Stromal cell of bone marrow (primary cell): ENCODE measurements at regions not wholly inside any gene's neighbourhood (a gene's known extent, or its start where the extent isn't known, plus 50 kb on each side); places are given as distances from the start of the nearest gene placed in this dataset.

ENCODE experiments used
- DNase-seq: peaks from one replicate; pipeline ENCODE4 v3.0.0-alpha.2; 2012; ENCODE audit warnings: low read depth

- DNase-seq, result no peak
These were observed 358.3 kb downstream of the SHQ1 start for GRCh38 chr3:72489901-72490300.

DNA sequence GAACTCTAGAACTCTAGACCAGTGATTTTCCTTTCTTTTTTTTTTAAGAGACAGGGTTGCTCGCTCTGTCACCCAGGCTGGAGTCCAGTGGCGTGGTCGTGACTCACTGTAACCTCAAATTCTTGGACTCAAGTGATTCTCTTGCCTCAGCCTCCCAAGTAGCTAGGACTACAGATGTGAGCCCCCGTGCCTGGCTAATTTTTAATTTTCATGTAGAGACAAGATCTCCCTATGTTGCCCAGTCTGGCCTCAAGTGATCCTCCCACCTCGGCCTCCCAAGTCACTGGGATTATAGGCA is 359.6 kb downstream of the SHQ1 start:
- peak; percentile 43 for DNase-seq

DNA sequence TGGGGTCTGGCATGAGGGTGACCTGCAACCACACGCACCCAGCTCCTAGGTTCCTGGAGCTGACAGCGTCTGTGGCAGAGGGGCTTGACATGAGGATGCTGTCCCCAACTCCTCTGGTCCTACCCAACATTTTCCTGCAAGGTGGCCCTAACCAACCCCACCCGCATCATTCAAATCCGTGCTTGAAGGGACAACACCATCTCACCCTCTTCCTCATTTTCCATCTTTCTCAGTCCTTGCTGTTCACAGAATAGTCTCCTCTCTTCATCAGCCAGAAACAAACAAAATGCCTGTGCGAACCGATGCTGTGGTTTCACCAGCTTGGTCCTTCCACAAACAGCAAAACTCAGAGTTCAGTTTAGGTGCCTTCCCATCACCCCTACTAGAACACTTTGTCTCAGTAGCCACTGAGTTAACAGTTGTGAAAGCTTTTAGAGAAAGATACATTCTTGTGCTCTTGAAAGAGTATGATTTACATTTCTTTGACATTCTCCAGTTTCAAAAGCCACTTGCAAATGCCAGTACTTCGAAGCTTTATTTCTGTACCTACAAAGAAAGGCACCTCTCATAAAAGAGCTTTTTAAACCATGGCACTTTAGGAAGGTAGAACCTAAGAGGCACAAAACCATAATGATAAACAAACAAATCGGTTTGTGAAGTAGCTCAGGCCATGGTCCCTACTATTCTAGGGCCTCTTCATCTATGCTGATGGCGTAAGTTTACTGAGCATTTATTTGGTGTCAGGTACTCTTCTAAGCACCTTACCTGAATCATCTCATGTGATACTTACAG is 360.1 kb downstream of the SHQ1 start:
- DNase-seq, result no peak

- peak; percentile 54 for DNase-seq
These were observed 361.0 kb downstream of the SHQ1 start for GRCh38 chr3:72487078-72487765.

DNA sequence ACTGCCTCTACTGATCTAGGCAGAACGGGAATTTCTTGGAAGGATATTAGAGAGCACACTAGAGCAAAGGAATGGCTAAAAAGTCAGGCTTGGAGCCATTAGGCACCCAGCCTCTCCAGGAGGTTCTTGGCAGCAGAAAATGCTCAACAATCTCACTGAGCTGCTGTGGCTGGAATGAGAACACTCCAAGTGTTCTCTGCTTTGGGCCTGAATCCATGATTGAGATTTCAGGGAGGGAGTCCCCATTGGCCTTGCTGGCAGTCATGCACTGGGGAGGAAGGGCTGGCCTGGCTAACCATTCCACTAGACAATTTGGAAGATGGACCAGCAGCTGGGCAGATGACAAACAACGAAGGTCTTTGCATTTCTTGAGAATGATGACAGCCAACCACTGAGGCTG is 362.6 kb downstream of the SHQ1 start:
- DNase-seq, result no peak

DNA sequence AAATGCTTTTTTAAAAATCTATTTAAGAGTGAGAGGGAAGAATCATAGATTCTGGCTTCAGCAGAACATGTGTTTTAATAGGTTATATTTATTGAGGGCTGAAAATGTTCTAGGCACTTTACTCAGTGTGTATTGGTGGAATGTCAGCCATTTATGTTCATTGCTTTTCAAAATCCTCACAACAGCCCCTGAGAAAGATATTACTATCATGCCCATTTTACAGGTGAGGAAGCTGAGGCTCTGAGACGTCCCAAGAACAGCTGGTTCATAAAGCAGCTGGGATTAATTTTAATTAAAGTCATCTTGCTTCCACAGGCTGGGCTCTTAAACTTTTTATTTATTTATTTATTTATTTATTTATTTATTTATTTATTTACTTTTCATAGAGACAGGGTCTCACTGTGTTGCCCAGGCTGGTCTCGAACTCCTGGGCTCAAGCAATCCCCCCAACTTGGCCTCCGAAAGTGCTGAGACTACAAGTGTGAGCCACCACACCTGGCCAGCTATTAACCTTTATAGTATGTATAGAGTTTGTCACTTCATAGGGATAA is 364.6 kb downstream of the SHQ1 start:
- no peak for DNase-seq

DNA sequence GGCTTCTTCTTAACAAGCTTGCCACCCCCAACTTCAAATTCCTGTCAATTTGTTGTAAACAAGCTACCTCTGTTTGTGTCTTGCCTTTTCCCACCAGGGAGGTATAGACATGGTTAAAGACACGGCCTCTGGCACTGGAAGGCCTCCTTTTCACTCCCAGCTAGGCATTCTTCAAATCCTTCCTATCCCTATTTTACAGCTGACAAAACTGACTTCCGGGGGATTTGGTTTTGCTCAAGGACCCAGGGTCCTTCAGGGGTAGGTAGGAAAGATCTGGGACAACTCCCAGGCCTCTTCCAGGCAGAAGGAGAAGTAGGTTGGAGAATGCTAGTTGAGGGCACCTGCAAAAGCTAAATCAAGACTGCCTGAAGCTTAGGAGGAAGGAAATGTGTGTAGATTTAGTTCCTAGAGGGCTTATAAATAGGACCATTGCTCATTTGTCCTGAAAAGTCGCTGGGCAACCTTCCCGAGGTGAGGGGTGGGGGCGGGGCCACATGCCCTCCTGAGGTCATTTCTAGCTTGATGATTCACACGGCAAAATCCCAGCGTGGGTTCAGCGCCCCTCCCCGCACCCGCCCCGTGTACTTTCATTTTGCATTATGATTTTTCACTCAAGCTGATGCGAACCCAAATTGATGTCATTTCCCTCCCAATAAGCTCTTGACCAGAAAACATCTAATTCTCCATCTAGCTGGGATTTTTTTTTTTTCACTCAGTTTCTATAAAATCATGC is 365.5 kb downstream of the SHQ1 start:
- peak; percentile 67 for DNase-seq

GRCh38 chr3:72481542-72481941 is 366.7 kb downstream of the SHQ1 start:
- no peak for DNase-seq

DNA sequence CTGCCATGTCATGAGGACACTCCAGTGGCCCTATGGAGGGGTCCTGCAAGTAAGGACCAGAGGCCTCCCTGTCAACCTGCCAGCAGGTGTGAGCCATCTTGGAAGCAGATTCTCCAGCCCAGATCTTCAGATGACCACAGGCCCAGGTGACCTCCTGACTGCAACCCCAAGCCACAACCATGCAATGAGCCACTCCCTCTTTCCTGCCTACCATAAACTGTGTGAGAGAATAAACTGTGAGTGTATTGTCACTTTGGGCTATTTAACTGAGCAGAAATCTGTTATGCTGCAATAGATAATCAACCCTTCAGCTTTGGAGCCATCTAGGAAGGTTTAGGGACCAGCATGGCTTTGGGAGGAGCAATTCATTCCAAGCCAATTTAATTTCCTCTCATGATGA is 367.9 kb downstream of the SHQ1 start:
- no peak for DNase-seq

DNA sequence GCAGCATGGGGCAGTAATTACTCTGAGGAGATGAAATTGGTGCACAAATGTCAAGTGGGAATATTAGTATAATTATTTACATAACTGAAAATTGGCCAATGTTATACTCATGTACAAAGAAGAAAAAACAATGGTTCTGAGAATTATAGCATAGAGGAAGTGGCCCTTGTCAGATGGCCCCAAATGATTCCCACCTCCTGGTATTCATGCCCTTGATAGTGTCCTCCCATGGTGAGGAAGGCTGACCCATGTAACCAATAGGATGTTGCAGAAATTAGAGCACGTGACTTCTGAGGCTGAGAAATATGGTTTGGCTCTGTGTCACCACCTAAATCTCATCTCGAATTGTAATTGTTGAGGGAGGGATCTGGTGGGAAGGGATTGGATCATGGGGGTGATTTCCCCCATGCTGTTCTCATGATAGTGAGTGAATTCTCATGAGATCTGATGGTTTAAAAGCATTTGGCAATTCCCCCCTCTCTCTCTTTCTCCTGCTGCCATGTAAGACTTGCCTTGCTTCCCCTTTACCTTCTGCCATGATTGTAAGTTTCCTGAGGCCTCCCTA is 368.5 kb downstream of the SHQ1 start:
- no peak for DNase-seq

GRCh38 chr3:72476139-72476483 is 372.1 kb downstream of the SHQ1 start:
- DNase-seq, result no peak

DNA sequence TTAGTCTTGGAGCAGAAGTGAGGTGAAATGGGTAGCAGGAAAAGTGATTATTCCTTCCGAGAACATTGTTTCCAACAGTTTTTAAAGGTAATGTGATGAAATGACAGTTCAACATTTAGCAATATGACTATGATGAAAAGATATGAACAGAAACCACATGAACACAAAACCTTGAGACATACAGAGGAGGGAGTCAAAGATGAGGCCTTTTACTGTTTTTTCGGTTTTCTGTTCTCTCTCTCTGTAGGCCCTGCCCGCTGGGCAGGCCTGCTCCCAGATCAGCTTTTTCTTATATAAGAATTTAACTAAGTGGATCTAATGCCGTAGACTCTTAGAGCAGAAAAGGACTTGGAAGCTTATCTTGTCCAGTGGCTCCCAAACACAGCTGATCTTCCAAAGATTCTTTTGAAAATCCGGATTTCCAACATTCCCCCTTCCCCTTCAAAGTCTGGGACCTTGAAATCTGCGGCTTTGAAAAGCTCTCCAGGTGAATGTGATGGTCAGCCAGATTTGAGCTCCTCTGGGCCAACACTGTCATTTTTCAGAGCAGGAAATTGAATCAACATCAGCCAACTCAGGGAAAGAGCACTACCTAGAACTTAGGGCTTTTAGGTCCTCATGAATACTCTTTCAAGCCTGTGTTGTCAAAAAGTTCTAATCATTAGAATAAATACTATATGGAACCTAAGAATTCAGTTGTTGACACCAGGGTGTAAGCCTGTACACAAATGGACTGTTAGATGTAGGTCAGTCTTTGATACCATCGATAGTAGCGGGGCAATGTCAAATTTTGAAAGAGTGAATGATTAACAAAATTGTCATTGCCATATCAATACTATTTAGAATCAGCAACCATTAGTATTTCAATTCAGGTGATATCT is 372.7 kb downstream of the SHQ1 start:
- no peak for DNase-seq

DNA sequence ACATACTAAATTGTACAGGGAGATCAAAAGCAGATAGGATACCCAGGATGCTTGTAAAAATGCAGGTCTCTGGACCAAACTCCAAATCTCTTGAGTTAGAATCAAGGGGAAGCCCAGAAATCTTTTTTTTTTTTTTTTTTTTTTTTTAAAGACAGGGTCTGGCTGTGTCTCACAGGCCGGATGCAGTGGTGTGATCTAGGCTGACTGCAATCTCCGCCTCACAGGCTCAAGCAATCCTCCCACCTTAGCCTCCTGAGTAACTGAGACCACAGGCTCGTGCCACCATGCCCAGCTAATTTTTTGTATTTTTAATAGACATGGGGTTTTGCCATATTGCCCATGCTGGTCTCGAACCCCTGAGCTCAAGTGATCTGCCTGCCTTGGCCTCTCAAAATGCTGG is 373.5 kb downstream of the SHQ1 start:
- DNase-seq, result no peak

GRCh38 chr3:72473156-72473555 is 375.1 kb downstream of the SHQ1 start:
- DNase-seq, result no peak

DNA sequence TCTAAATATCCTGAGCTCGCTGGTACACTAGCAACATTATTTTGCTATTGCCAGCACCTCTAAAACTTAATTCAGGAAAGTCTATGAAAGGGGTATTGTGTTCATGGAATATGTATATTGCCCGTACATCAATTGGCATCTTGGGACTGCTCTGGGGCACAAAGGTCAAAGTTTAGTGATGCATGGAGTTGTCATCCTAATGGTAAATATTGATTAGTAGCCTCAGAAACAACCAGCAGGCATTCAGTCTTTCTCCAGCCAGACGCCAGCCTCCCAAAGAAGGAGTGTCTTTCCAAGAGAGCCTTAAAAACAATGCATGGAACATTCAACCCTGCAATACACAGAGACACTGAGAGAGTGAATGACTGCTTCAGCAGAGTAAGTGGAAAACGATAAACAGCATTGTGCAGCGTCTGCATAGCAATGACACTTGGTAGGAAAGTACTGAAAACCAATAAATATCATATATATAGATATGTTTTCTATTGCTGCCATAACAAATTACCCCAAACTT is 377.3 kb downstream of the SHQ1 start:
- no peak for DNase-seq

- no peak for DNase-seq
These were observed 382.4 kb downstream of the SHQ1 start for GRCh38 chr3:72465853-72466252.

- no peak for DNase-seq
These were observed 385.2 kb downstream of the SHQ1 start for GRCh38 chr3:72463083-72463482.

- DNase-seq, result no peak
These were observed 385.6 kb downstream of the SHQ1 start for GRCh38 chr3:72462595-72463011.

DNA sequence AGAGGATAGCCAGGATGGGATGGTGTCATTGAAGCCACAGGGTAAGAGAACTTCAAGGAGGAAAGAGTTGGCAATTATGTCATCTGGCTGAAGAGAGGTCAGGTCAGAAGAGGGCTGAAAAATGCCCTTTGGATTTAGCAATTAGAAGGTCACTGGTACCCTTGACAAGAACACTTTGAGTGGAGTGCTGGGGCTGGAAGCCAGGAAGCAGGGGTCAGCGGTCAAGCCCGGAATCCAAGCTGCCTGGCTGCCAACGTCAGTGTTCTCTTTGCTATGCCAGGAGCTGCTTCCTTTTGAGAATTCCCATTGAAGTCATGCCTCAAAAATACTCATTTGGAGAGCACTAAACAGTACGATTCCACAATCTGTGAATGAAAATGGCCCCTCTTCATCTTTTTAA is 386.5 kb downstream of the SHQ1 start:
- DNase-seq, result no peak

- no peak for DNase-seq
These were observed 387.8 kb downstream of the SHQ1 start for GRCh38 chr3:72460205-72461174.
